ENCODE measurements at regions not wholly inside any gene's neighbourhood (a gene's known extent, or its start where the extent isn't known, plus 50 kb on each side); places are given as distances from the start of the nearest gene placed in this dataset.

DNA sequence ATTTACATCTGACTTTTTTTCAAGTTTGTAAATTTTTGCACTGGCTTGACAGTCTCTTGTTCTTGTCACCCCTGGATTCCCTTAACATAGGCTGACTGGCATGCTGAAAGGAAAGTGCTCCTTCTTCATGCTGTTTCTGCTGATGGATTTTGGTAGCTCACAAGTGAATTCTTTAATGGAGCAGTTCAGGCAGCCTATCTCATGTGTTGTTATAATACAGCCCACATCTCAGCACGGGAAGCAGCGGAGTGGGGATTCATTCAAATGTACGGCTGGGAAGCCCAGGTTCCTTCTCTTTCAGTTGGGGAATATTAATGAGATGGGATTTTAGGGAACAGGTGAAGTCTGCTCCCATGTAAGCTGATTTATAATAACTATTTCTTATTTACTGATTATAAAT, 142.8 kb downstream of the CD8B2 start:
- no peak for DNase-seq (ENCODE audit: low spot score)

DNA sequence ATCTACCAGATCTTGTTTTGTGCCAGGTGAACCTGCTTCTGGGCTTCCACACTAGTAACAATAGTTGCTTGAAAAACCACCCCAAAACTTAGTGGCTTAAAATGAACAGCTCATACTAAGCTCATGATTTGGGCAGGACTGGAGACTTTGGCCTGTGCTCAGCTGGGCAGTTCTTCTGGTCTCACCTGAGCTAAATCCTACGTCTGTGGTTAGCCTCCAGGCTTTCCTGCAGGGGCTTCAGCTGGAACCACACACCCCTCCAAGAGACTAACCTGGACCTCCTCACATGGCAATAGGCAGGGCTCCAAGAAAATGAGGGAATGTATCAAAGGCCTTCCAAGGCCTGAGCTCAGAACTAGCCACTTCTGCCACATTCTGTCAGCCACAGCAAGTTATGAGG, 144.1 kb downstream of the CD8B2 start:
- no peak for DNase-seq (ENCODE audit: low spot score)

DNA sequence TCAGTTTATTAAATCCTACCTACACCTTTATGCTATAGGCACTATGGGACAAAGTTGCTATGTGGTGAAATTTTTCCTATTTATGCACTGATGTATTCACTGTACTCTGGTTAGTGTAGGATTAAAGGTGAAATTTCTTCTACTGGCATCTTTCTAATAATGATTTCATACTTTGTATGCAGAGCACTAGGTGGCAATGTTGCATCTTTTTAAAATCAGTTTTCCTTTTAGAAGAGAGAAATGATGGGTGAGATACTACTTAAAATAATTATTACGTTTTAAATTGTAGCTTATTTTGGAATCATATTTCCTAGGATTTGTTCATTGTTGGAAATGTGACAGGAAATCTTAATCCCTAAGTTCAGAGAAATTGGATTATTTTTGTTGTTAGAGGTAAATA, 150.9 kb downstream of the CD8B2 start:
- peak; percentile 33 for DNase-seq (ENCODE audit: low spot score)

DNA sequence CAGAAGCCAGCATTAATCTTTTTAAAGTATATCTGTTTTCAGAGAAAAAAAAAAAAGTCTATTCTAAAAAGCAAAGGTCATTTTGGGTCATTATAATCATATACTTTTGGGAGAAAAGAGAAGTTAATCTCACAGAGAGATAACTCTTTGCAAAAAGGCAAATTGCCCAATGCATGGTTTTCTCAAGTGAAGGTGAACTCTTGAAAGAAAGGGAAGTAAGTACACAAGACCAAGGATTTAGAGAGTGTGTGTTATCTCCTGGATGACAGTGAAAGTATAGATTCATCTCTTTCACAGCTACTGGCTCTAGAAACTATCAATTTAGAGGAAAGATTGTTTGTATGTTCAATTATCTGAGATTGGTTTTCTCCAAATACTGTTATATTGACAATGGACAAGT, 151.4 kb downstream of the CD8B2 start:
- DNase-seq (ENCODE audit: low spot score), result no peak

DNA sequence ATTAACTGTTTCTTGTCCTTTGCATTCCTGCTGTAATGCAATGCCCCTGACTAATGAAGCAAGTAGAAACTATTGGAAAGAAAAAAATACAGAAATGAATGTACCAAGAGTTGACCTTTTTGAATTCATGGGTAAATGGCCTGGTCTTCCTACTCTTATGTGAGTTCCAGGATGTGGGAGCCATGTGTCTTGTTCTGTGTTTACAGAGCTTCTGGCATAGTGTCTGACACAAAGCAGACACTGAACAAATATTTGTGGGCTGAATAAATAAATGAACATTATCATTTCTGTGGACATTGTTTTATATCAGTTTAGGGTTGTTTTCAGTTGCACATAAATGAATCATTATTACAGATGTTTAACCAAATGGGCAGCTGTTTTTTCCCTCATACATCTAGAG, 155.5 kb downstream of the CD8B2 start:
- DNase-seq (ENCODE audit: low spot score), result no peak

DNA sequence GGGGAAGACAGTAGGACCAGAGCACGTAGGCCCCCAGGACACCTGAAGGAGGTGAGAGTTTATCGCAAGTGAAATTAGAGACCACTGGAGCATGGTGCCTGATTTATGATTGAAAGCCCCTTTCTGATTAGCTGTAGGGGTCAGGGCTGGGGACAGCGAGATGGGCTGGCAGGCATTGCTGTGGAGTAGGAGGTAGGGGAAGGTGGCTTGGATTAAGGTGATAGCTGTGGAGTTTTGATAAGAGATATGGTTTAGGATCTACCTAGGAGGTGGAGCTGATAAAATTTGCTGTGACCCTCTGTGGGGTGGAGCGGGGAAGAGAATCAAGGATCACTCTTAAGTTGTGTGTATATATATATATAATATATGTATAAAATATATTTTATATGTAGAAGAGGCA, 157.5 kb downstream of the CD8B2 start:
- DNase-seq (ENCODE audit: low spot score), result no peak

DNA sequence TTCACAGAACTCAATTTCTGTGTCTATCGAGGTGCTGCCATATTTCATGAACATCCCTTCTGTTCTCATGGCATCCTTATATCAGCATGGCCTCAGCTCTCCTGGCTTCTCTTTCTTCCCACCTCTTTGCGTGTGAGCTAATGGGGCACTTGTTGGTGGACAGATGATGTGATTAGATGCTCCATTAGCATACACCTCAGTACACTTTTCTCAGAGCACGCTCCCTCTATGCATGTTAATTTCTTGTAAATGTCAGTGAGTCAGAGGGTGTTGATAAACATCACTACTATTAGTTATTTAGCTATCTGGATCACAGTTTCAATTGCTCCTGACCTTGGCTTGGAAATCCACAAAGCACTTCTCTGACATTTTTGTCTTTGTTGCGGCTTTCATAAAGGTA, 159.4 kb downstream of the CD8B2 start:
- DNase-seq (ENCODE audit: low spot score), result no peak

DNA sequence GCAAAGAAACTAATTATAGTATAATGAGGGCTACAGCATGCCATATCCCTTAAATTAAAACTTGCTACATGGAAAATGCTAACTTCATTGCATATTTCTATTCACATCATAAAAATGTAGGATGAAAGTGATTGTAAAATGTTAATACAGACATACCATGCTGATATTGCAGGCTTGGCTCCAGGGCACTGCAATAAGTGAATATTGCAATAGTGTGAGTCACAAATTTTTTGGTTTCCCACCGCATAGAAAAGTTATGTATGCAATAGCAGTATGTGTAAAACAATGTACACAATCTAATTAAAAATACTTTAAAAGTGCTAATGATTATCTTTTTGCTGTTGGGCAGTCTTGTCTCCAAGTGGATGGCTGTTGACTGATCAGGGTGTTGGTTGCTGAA, 162.1 kb downstream of the CD8B2 start:
- DNase-seq (ENCODE audit: low spot score), result no peak

DNA sequence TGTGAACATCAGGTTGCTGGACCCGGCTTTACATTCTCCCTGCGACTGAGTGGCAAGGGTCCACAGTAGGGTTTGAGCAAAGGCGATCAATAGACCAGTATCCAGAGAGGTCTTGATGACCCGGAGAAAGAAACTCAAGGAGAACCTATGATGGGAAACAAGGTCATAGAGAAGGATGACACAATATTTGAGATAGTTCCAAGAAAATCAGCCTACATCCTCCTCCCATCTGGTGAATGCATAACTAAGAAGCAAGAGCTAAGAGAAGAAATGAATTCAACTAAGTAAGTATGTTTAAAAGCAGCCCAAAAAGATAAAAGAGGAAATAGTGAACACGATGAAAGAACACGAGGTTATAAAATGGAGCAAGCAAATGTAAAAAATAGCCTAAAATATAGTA, 166.3 kb downstream of the CD8B2 start:
- no peak for DNase-seq (ENCODE audit: low spot score)

DNA sequence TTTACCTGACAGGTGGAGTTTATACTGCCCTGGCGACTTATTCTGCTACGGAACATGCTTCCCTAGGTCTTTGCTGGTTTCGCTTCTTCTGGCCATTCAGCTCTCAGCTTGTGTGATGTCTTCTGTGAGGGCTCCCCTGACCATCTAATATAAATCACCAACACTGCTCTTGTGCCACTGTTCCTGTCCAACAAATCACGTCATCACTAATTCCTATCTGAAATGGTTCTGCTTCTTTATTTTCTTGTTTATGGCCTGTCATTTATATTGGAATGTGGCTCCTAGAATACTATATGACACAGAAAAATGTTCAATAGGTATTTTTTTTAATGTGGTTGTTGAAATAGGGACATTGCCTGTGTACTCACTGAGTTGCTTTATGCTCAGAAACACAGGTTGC, 171.5 kb downstream of the CD8B2 start:
- no peak for DNase-seq (ENCODE audit: low spot score)

DNA sequence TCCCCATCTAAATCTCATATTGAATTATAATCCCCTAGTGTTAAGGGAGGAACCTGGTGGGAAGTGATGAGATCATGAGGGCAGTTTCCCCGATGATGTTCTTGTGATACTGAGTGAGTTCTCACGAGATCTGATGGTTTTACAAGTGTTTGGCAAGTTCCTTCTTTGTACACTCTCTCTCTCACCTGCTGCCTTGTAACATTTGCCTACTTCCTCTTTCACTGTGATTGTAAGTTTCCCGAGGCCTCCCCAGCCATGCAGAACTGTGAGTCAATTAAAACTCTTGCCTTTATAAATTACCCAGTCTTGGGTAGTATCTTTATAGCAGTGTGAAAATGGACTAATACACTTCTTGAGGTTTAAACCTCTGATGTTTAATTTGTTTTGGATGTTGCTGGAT, 177.5 kb downstream of the CD8B2 start:
- peak; percentile 63 for DNase-seq (ENCODE audit: low spot score)

DNA sequence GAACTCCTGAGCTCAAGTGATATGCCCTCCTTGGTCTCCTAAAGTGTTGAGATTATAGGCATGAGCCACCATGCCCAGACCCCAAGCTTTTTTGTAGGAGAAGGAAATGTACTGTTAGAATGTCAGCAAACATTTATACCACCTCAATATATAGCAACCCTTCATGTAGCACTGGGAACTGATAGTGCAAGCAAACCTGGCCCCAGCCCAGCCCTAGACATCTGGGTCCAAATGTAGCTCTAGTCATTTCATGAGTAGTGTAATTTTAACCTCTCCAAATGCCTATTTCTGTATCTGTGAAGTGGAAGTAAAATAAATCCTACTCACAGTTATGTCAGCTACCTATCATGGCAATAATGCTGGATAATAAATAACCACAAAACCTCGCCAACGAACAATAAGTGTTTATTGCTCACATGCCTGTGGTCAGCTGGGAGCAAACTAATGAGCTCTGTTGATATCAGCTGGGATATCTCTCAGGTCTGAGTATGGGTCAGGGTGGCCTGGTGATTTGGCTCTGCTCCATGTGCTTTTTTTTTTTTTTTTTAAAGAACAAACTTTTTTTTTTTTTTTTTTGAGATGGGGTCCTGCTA, 180.4 kb downstream of the CD8B2 start:
- no peak for DNase-seq (ENCODE audit: low spot score)

DNA sequence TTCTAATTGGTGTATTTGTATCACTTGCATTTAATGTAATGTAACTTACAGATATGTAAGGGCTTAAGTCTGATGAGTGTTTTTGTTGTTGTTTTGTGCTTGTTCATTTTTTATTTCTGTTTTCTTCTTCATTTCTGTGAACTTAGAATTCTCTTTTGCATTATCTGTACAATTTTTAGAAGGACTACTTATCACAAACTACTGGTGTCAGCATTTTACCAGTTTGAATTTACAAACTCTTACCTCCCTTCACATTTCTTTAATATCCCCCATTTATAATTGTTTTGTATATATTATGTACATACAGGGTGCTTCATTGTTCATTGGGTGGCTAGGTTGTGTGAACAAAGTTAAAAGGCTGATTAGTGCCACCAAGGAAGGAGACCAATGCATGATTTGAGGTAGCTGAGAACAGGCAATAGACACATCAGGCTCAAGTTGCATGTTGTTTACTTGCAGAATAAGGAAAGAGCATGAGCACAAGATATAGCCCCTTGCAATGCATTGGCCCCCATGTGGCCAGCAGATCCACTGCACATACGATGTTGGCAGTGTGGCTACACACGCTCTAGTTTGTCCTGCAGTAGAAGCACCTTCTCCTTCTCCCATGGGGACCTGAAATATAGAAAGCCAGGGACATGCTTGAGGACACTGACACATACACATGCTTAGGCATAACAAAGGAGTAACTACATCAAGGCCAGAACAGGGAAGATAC, 198.2 kb downstream of the CD8B2 start:
- DNase-seq (ENCODE audit: low spot score), result peak; percentile 2

DNA sequence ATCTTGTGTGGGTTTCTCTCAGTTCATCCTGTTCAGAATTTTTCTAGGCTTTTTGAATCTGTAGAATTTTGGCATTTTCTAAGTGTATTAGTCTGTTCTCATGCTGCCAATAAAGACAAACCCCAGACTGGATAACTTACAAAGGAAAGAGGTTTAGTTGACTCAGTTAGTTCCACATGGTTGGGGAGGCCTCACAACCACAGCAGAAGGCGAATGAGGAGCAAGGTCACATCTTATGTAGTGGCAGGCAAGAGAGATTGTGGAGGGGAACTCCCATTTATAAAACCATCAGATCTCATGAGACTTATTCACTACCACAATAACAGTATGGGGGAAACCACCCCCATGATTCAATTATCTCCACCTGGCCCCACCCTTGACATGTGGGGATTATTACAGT, 199.2 kb downstream of the ST6GAL2 start:
- DNase-seq (ENCODE audit: low spot score), result no peak

DNA sequence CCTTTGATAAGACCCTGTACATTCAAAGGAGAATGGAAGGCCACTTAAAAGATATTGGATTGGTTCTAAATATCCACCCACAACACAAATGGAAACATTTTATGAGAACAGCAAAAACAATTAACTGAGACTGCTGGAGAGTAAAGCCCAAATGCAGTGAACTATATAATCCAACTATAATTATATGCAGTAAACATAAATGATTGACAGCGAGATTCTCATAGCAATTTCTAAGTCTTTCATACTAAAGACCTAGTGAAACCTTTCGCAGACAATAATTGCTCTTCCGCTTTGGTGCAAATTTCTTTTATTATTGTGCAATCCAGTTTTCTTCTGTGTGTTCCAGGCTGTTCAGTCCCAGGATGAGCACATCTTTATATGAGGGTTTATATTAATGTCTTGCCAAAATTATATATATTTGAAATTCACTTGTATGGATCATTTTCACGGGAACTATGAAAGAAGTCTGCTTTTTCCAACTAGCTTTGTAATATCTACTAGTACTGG, 190.9 kb downstream of the ST6GAL2 start:
- DNase-seq (ENCODE audit: low spot score), result no peak

DNA sequence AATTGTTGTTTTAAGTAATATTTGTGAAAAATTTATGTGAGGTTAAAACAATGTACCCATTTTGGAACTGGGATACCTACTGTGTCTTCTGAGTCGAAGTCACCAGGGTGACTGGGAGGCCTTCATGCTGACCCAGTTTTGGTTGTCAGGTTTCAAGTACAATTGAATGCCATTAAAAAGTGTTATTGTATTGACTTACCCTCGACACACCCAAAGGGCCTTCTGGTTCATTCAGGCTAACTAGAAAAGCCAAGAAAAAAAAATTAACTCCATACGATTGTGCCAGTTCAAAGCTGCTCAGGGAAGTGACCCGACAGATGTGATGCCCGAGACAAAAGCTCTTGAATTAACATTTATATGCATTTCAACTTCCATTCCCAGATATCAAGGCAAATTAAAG, 190.0 kb downstream of the ST6GAL2 start:
- DNase-seq (ENCODE audit: low spot score), result no peak

DNA sequence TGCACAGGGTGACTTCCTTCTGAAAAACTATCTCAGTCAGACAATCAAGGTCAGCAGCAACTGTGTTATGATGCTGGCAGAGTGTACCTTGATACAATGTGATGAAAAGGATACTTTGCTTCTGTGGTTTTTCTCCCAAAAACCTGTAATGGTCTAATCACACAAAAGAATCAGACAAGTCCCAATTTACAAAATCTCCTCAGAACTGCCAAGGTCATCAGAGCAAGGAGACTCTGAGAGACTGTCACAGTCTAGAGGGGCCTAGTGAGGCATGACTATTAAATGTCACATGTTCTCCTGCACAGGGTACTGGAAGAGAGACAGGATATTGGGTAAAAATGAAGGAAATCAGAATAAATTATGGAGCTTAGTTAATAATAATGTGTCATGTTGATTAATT, 185.4 kb downstream of the ST6GAL2 start:
- peak; percentile 4 for DNase-seq (ENCODE audit: low spot score)

DNA sequence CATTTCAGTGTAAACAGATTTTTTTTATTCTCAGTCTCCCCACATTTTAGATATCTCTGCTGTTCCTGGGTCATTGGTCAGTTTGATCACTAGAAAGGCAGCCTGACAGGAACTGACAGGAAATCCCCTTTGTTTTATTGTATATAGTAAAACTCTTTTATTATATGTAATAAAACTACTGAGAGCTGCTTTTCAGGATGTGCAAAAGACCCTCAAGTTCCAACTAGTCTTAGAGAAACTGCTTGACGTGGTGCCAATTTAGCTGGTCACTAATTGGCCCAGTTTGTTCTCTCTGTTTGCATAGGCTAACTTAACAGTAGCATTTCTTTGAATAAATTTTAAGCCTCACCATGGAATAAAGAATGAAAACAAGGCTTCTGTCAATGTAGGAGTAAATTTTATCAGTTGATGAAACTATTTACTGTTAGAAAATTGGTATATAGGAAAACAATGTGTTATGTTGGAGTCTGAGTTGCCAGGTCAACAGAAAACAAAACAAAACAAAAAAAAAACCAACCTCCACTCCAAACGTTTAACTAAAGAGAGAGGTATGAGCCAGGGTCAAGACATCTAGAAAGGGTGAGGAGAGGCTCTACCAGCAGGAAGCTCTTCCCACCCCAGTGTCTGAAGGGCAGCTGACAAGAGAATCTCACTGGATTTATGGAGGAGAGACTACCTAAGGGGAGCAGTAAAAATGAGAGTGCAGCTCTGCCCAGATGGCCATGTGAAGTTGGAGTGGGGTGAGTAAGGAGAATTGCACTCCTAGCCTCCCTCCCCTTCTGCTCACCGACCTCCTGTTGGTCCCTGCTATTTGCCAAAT, 184.6 kb downstream of the ST6GAL2 start:
- no peak for DNase-seq (ENCODE audit: low spot score)

DNA sequence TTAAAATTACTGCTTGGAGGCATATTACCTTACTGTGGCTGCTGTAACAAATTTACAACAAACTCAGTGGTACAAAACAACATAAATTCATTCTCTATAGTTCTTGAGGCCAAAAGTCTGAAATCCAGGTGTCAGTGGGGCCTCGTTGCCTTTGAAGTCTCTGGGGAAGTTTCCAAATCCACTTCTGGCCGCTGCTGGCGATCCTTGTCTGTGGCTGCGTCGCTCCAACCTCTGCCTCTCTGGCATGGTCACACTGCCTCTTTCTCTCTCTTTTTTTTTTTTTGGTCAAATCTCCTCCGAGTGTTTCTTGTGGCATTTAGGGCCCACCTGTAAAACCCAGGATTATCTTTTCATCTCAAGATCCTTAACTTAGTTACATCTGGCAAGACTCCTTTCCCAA, 182.8 kb downstream of the ST6GAL2 start:
- DNase-seq (ENCODE audit: low spot score), result no peak

DNA sequence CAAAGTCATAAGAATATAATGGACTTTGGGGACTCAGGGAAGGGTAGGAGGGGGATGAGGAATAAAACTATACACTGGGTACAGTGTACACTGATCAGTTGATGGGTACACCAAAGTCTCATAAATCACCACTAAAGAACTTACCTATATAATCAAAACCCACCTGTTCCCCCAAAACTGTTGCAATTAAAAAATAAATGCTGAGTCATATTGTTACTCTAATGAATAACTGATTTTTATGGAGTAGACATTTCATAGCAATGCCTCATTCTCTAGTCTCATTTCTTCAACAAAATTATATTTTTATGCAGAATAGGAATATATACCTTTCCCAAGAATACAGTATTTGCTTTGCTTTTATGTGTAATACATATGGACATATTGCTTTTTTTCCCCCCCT, 181.2 kb downstream of the ST6GAL2 start:
- no peak for DNase-seq (ENCODE audit: low spot score)

DNA sequence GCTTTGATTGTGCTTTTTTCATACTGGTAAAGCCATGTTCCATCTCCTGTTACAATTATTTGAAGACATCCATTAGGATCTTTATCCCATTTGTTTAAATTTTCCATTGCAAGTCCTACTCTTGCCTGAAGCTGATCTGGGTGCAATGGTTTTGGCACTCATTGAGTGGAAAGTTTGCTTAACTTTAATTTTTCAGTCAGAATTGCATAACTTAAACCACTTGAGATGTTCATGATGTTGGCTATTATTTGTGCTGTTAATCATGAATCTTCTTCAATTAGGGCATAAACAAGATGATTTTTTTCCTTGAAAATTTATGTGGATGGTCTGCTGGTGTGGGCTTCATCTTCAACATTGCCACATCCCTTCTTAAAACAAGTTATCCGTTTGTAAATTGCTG, 180.1 kb downstream of the ST6GAL2 start:
- no peak for DNase-seq (ENCODE audit: low spot score)

DNA sequence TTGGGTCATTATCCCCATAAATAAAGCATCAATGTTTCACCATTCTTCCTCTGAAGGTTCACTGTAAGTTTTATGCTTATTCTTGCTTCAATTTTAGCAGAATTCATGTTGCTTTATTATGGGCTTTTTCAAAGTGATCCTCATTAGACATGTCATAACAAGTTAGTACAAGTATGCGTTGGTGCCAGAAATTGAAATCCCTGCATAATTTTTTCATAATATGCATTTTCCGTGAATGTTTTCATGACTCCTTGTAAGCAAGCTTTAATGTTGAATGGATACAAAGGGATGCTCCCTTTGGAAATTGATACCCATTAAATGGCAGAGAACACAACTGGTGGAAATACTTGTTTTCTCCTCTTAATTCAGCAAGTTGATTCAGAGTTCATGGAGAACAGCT, 179.7 kb downstream of the ST6GAL2 start:
- DNase-seq (ENCODE audit: low spot score), result no peak

DNA sequence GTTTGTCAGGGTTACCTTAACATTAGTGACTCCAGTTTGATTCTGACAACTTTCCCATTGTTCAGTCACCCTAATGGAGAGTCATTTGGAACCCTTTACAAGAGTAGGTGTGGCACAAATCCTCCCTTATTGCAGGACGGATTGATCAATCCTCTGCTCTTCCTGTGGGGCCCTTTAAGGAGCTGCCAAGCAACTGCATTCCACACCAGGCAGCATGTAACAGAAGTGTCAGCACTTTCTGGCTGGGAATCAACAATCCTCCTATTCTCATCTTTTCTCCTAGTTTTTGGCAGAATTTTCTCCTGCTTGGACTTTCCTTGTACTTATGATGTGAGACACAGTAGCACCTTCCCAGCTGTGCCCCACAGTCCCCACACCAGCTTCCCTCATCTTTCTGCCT, 177.8 kb downstream of the ST6GAL2 start:
- DNase-seq (ENCODE audit: low spot score), result no peak

All from NAMALWA (cell line).